ENCODE measurements at regions not wholly inside any gene's neighbourhood (a gene's known extent, or its start where the extent isn't known, plus 50 kb on each side); places are given as distances from the start of the nearest gene placed in this dataset.

DNA sequence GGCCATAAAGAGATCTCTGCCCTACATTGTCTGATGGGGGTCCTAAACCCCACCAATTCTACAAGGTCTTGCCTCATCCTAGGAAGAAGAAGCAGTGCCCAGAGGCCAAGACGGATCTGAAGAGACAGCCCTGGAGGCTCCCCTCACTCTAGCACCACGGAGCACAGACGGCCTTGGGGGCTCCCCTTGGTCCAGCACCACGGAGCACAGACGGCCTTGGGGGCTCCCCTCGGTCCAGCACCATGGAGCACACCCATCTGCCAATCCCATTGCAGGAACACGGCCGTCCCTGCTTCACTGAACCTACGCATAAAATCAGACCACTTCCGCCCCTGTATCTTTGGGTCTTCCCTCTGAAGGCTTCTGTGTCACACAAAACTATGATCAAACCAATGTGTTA is 215.1 kb upstream of the SALL3 start:
- TF ChIP-seq, protein P1, sequence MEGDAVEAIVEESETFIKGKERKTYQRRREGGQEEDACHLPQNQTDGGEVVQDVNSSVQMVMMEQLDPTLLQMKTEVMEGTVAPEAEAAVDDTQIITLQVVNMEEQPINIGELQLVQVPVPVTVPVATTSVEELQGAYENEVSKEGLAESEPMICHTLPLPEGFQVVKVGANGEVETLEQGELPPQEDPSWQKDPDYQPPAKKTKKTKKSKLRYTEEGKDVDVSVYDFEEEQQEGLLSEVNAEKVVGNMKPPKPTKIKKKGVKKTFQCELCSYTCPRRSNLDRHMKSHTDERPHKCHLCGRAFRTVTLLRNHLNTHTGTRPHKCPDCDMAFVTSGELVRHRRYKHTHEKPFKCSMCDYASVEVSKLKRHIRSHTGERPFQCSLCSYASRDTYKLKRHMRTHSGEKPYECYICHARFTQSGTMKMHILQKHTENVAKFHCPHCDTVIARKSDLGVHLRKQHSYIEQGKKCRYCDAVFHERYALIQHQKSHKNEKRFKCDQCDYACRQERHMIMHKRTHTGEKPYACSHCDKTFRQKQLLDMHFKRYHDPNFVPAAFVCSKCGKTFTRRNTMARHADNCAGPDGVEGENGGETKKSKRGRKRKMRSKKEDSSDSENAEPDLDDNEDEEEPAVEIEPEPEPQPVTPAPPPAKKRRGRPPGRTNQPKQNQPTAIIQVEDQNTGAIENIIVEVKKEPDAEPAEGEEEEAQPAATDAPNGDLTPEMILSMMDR (IDR thresholded peaks at IDR 0.05): no peak
- ATAC-seq (no peak), DNase-seq (no peak)
- no peaks in the 10 kb centered on the region for H3K9me3 ChIP-seq
- H3K27ac ChIP-seq: no peak overlapping the region
- H3K4me1 ChIP-seq: no peaks in the 10 kb centered on the region
- H3K4me3 ChIP-seq: no peak overlapping the region
- no peaks in the 10 kb centered on the region for H3K36me3 ChIP-seq
- intact Hi-C loops (cut with DNase I): no loop called here
- peaks cover 7% of the 10 kb centered on the region for H3K27me3 ChIP-seq (ENCODE audit: low read depth)

- TF ChIP-seq, protein P1 (IDR thresholded peaks at IDR 0.05): no peak
- no peak for ATAC-seq
- Histone ChIP-seq H3K27me3 (ENCODE audit: low read depth) (peaks cover 13% of the 10 kb centered on the region), H3K4me1 (no peaks in the 10 kb centered on the region), H3K9me3 (no peaks in the 10 kb centered on the region), H3K36me3 (no peaks in the 10 kb centered on the region), H3K27ac (no peak overlapping the region), H3K4me3 (no peak overlapping the region)
- intact Hi-C loops (cut with DNase I): no loop called here
- no peak for DNase-seq
These were observed 214.5 kb upstream of the SALL3 start for GRCh38 chr18:78765142-78765541.

DNA sequence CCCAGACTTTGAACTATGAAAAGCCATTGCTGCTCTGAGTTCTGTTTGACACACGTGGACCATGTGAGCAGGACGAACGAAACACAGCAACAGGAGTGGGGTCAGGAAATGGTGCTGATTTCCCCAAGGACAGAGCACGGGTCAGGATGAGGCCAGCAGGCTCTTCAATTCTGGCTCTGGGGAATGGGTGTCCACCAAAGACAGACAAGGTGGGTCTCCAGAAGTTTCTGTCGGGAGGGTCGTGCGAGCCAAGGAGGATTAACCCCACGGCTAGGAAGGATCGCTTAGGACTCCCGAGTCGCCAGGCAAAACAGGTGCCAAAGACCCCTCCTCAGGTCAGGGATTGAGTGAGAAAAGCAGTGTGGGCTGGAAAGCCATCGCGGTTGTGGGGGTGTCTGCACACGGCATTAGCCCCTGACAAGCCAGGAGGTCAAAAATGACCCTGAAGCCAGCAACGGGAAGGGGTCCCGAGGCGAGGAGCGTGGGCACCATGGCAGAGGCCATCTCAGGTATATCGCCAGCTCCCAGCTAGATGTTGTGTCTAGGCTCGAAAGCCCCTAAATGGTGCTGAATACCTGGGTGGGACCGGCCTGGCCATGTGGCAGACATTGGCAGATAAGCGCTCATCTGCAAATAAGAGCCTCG is 213.9 kb upstream of the SALL3 start:
- intact Hi-C loops (cut with DNase I): no loop called here
- H3K27me3 ChIP-seq (ENCODE audit: low read depth): peaks cover 13% of the 10 kb centered on the region

DNA sequence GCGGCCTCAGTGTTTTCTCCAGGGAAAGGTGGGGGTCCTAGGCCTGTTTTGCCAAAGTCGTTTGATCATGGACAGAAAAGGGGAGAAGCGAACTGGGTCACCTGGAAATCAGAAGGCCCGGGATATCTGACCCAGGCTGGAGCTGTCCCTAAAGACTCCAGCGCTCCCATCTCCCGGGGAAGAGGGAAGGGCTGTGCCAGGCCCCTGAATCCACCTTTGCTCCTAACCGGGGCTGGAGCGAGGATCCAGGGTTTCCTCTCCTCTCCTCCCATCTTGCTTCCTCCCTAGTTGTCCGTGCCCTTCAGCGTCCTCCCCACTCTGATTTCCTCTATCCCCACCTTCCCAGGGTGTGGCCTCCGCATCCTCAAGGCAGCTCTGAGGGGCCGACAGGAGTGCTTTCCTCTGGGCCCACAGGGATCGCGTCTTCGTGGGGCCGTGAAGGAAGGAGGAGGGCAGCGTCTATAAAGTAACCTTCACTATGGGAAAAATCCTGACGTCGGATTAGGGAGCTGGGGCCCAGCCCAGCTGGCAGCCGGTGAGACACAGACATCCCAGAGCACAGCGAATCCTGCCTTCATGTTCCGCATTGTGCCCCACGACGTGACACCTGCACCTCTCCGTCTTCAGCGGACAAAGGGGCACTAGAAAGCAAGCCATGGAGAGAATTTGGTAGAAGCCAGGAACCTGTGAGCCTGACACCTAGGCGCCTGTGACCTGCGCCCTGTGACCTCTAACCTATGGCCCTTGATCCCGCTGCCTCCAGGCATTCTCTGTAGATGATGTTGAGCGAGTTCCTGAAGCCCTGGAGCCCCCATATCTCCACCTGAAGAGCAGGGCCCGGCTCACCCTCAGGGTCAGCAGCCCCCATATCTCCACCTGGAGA is 212.7 kb upstream of the SALL3 start:
- intact Hi-C loops (cut with DNase I): no loop called here
- H3K27me3 ChIP-seq (ENCODE audit: low read depth): peaks cover 22% of the 10 kb centered on the region
- DNase-seq: no peak
- no peak for ATAC-seq
- TF ChIP-seq, protein P1 (IDR thresholded peaks at IDR 0.05): no peak
- H3K36me3 ChIP-seq: no peaks in the 10 kb centered on the region
- no peaks in the 10 kb centered on the region for H3K4me1 ChIP-seq
- no peak overlapping the region for H3K4me3 ChIP-seq
- H3K9me3 ChIP-seq: no peaks in the 10 kb centered on the region
- no peak overlapping the region for H3K27ac ChIP-seq

More for the DNA sequence above, 213.9 kb upstream of the SALL3 start:
- Histone ChIP-seq H3K4me3 (no peak overlapping the region), H3K36me3 (no peaks in the 10 kb centered on the region), H3K4me1 (no peaks in the 10 kb centered on the region), H3K9me3 (no peaks in the 10 kb centered on the region), H3K27ac (no peak overlapping the region)
- ATAC-seq (no peak), DNase-seq (no peak)
- TF ChIP-seq, protein P1 (IDR thresholded peaks at IDR 0.05): no peak

DNA sequence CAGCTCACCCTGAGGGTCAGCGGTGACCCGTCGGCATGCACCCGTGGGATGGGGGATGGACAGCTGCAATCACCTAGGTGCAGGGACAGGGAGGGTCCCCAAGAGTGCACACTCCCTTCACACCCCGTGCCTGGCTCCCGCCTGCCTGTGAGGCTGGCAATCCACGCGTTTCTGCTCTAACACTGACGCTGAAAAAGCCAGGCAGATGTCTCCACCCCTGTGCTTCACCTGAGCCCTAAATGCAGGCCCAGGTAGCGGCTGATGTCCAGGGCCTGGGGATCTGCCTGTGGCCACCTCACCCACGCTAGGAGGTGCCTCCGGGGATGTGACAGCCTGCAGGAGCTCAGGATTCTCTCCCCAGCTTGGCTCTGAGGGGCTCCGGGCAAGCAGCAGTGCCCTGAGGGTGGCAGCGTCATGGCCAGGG is 212.0 kb upstream of the SALL3 start:
- Histone ChIP-seq H3K27me3 (ENCODE audit: low read depth) (peaks cover 22% of the 10 kb centered on the region), H3K4me3 (no peak overlapping the region), H3K9me3 (no peaks in the 10 kb centered on the region), H3K36me3 (no peaks in the 10 kb centered on the region), H3K4me1 (no peaks in the 10 kb centered on the region), H3K27ac (no peak overlapping the region)
- TF ChIP-seq, protein P1 (IDR thresholded peaks at IDR 0.05): no peak
- DNase-seq: no peak
- intact Hi-C loops (cut with DNase I): no loop called here
- peak in 1 of 2 donors; percentile 13 for ATAC-seq

All from lower lobe of right lung (tissue), 2 donors.